ENCODE measurements at regions not wholly inside any gene's neighbourhood (a gene's known extent, or its start where the extent isn't known, plus 50 kb on each side); places are given as distances from the start of the nearest gene placed in this dataset.
"Not testable (repeated sequence)": the region's sequence is repeated elsewhere in the genome, so short reads cannot be mapped to it uniquely, and the experiment has no call there.

- no peak for DNase-seq
Observed at GRCh38 chr6:125597411-125598253, 151.8 kb upstream of the HEY2 start.

GRCh38 chr6:125598422-125598821 is 151.0 kb upstream of the HEY2 start:
- DNase-seq: peak; percentile 55

GRCh38 chr6:125604257-125604656 is 145.2 kb upstream of the HEY2 start:
- no peak for DNase-seq

GRCh38 chr6:125611573-125612344 is 137.7 kb upstream of the HEY2 start:
- peak; percentile 32 for DNase-seq

- no peak for DNase-seq
Observed at GRCh38 chr6:125612345-125612846, 137.0 kb upstream of the HEY2 start.

GRCh38 chr6:125618629-125619028 is 130.8 kb upstream of the HEY2 start:
- DNase-seq: no peak

- no peak for DNase-seq
Observed at GRCh38 chr6:125623085-125623484, 126.3 kb upstream of the HEY2 start.

GRCh38 chr6:125631165-125631564 is 118.3 kb upstream of the HEY2 start:
- no peak for DNase-seq

- not testable (repeated sequence) for DNase-seq
Observed at GRCh38 chr6:125636011-125636410, 113.4 kb upstream of the HEY2 start.

GRCh38 chr6:125636671-125637070 is 112.8 kb upstream of the HEY2 start:
- no peak for DNase-seq

- no peak for DNase-seq
Observed at GRCh38 chr6:125637207-125637606, 112.2 kb upstream of the HEY2 start.

GRCh38 chr6:125639466-125640020 is 109.9 kb upstream of the HEY2 start:
- DNase-seq: no peak

GRCh38 chr6:125640441-125641150 is 108.8 kb upstream of the HEY2 start:
- DNase-seq: no peak

GRCh38 chr6:125643967-125644661 is 105.3 kb upstream of the HEY2 start:
- not testable (repeated sequence) for DNase-seq

GRCh38 chr6:125647391-125647790 is 102.0 kb upstream of the HEY2 start:
- DNase-seq: no peak

GRCh38 chr6:125653752-125654151 is 95.7 kb upstream of the HEY2 start:
- not testable (repeated sequence) for DNase-seq

GRCh38 chr6:125655511-125655910 is 93.9 kb upstream of the HEY2 start:
- DNase-seq: no peak

- DNase-seq: no peak
Observed at GRCh38 chr6:125656287-125656870, 93.1 kb upstream of the HEY2 start.

- DNase-seq: no peak
Observed at GRCh38 chr6:125658136-125658535, 91.3 kb upstream of the HEY2 start.

GRCh38 chr6:125658759-125659431 is 90.5 kb upstream of the HEY2 start:
- peak; percentile 37 for DNase-seq

- no peak for DNase-seq
Observed at GRCh38 chr6:125659887-125660286, 89.5 kb upstream of the HEY2 start.
